ENCODE measurements at regions not wholly inside any gene's neighbourhood (a gene's known extent, or its start where the extent isn't known, plus 50 kb on each side); places are given as distances from the start of the nearest gene placed in this dataset.

GRCh38 chr5:124927735-124928134, 181.3 kb upstream of the ZNF608 start:
- no peak for DNase-seq
- no peak overlapping the region for H3K27ac ChIP-seq
- no peaks in the 10 kb centered on the region for H3K9me3 ChIP-seq (ENCODE audit: severe bottlenecking)
- TF ChIP-seq, protein P1, sequence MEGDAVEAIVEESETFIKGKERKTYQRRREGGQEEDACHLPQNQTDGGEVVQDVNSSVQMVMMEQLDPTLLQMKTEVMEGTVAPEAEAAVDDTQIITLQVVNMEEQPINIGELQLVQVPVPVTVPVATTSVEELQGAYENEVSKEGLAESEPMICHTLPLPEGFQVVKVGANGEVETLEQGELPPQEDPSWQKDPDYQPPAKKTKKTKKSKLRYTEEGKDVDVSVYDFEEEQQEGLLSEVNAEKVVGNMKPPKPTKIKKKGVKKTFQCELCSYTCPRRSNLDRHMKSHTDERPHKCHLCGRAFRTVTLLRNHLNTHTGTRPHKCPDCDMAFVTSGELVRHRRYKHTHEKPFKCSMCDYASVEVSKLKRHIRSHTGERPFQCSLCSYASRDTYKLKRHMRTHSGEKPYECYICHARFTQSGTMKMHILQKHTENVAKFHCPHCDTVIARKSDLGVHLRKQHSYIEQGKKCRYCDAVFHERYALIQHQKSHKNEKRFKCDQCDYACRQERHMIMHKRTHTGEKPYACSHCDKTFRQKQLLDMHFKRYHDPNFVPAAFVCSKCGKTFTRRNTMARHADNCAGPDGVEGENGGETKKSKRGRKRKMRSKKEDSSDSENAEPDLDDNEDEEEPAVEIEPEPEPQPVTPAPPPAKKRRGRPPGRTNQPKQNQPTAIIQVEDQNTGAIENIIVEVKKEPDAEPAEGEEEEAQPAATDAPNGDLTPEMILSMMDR (IDR thresholded peaks at IDR 0.05; ENCODE audit: low read depth, low read length): no peak
- H3K27me3 ChIP-seq (ENCODE audit: insufficient read depth, low read depth, severe bottlenecking): no peaks in the 10 kb centered on the region
- H3K4me3 ChIP-seq (ENCODE audit: low read depth, low read length): no peak overlapping the region
- no peaks in the 10 kb centered on the region for H3K36me3 ChIP-seq

DNA sequence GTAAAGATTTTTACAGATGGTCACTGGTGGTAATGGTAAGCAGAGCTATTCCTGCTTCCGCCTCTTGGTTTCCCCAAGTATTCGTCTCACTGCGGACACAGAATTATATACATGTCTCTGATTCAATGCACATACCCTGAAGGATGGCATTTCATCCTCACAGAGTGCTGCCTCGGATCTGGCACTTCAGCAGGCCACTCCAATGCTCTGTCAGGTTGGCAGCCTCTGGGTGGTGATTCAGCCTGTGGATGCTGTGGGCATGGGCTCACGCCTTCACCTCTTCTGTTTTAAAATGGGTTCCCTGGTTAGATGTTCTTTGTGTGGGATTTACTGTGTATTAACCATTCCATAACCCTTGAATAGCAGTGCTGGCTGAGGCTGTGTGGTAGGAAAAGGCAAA, 182.6 kb upstream of the ZNF608 start:
- Histone ChIP-seq H3K4me3 (ENCODE audit: low read depth, low read length) (no peak overlapping the region), H3K36me3 (no peaks in the 10 kb centered on the region)

GRCh38 chr5:124932791-124933600, 186.6 kb upstream of the ZNF608 start:
- no peaks in the 10 kb centered on the region for H3K36me3 ChIP-seq
- H3K9me3 ChIP-seq (ENCODE audit: severe bottlenecking): no peaks in the 10 kb centered on the region
- H3K27me3 ChIP-seq (ENCODE audit: insufficient read depth, low read depth, severe bottlenecking): no peaks in the 10 kb centered on the region
- no peak for DNase-seq
- no peak overlapping the region for H3K4me3 ChIP-seq (ENCODE audit: low read depth, low read length)
- TF ChIP-seq, protein P1 (IDR thresholded peaks at IDR 0.05; ENCODE audit: low read depth, low read length): no peak
- H3K27ac ChIP-seq: no peak overlapping the region

More for the DNA sequence above, 182.6 kb upstream of the ZNF608 start:
- Histone ChIP-seq H3K27me3 (ENCODE audit: insufficient read depth, low read depth, severe bottlenecking) (no peaks in the 10 kb centered on the region), H3K27ac (no peak overlapping the region), H3K9me3 (ENCODE audit: severe bottlenecking) (no peaks in the 10 kb centered on the region)
- TF ChIP-seq, protein P1 (IDR thresholded peaks at IDR 0.05; ENCODE audit: low read depth, low read length): no peak
- DNase-seq: no peak

DNA sequence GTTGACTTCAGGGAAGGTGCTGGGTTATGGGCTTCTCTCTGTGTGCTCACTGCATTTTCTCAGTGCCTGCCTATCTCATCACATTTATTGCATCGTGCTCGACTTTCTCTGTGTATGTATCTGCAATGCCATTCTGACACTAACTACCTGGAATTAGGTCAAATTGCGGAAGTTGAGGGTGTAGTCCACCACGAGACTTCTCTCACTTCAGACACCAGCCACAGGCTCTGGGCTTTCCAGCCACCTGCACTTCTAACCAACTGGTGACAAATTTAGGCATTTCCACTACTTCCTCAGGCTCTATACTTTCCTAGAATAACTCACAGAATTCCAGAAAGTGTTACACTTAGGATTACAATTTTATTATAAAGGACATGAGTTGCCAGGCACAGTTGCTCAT, 188.6 kb upstream of the ZNF608 start:
- Histone ChIP-seq H3K9me3 (ENCODE audit: severe bottlenecking) (no peaks in the 10 kb centered on the region), H3K4me3 (ENCODE audit: low read depth, low read length) (no peak overlapping the region), H3K27ac (no peak overlapping the region), H3K36me3 (no peaks in the 10 kb centered on the region), H3K27me3 (ENCODE audit: insufficient read depth, low read depth, severe bottlenecking) (no peaks in the 10 kb centered on the region)
- TF ChIP-seq, protein P1 (IDR thresholded peaks at IDR 0.05; ENCODE audit: low read depth, low read length): no peak
- DNase-seq: no peak

DNA sequence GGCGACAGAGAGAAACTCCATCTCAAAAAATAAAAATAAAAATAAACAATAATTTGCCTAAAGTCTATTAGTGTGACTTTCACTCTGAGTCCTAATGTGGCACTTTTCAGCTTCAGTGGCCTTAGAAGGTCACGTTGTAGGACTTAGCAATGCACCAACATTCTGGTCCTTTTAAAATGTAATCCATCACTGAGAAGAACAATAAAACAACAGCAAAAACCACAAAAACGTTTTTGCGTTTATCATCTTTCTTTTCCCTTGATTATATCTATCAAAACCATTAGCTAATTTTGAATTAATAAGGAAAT, 190.1 kb upstream of the ZNF608 start:
- H3K27me3 ChIP-seq (ENCODE audit: insufficient read depth, low read depth, severe bottlenecking): no peaks in the 10 kb centered on the region
- no peak for DNase-seq
- no peak overlapping the region for H3K4me3 ChIP-seq (ENCODE audit: low read depth, low read length)
- TF ChIP-seq, protein P1 (IDR thresholded peaks at IDR 0.05; ENCODE audit: low read depth, low read length): no peak
- peaks cover 3% of the 10 kb centered on the region for H3K9me3 ChIP-seq (ENCODE audit: severe bottlenecking)
- no peak overlapping the region for H3K27ac ChIP-seq
- H3K36me3 ChIP-seq: no peaks in the 10 kb centered on the region

Measured in WERI-Rb-1 (cell line).